H1 (cell line): ENCODE measurements at regions not wholly inside any gene's neighbourhood (a gene's known extent, or its start where the extent isn't known, plus 50 kb on each side); places are given as distances from the start of the nearest gene placed in this dataset.

Source experiments
- ASH2L ChIP-seq: fragments of 200-600, 300-600 bp; sonication (generic); IDR thresholded peaks from one replicate; pipeline ENCODE4 v1.7.1; 2017; ENCODE audit warnings: low read length
- BACH1 ChIP-seq: IDR thresholded peaks from 2 replicates; pipeline ENCODE4 v1.6.1; 2012; ENCODE audit warnings: low read length, improper control_type of control experiment
- CREB1 ChIP-seq: IDR thresholded peaks from 2 replicates; pipeline ENCODE4 v1.6.1; 2012; ENCODE audit warnings: inconsistent platforms
- MAFK ChIP-seq: IDR thresholded peaks from 2 replicates; pipeline ENCODE4 v1.6.1; 2012; ENCODE audit warnings: low read depth, mild to moderate bottlenecking, improper control_type of control experiment, low read length
- POLR2A ChIP-seq, 2 experiments: IDR thresholded peaks; 1 replicate in 1 of 2; 2 replicates in 1 of 2; pipeline ENCODE4 v1.6.1; 2011; ENCODE audit warnings: low read depth in 2 of 2, low read length in 2 of 2, mild to moderate bottlenecking in 2 of 2; ENCODE audit errors: control extremely low read depth in 1 of 2
- POLR2AphosphoS5 ChIP-seq: IDR thresholded peaks from 2 replicates; pipeline ENCODE4 v1.6.1; 2011; ENCODE audit warnings: low read depth, low read length
- RXRA ChIP-seq: IDR thresholded peaks from 2 replicates; pipeline ENCODE4 v1.6.1; 2011; ENCODE audit warnings: low read depth, mild to moderate bottlenecking, low read length, moderate library complexity; ENCODE audit not compliant: insufficient read depth
- TF ChIP-seq, protein P1 (sequence below): fragments of 300-600 bp; sonication (generic); IDR thresholded peaks from 2 replicates; pipeline ENCODE4 v1.7.1; 2012; ENCODE audit warnings: low read length, moderate library complexity, mild to moderate bottlenecking, inconsistent platforms; ENCODE audit not compliant: insufficient replicate concordance

DNA sequence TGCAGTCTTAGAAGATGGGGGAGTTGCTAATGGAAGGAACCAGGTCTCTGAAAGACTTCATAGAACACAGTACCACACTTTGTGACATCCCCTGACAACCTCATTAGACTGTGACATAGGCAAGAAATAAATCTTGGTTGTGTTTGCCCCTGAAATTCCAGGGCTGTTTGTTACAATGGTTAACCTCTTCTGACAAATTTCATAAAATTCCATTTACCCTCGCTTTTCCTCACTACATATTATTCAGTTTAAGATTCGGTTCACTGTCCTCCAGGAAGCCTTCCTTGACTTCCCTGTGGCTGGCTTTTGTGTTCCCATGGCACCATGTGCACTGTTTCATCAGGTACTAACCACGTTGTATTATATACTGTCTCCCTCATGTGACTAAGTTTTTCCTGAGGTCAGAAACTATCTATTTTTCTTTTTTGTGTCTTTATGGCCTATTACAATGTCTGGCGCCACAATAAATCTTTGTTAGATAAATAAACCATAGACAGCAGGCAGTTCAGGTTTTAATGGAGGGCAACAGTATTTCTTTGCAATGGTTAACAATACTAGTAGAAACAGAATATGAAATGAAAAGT, 54.2 kb downstream of the ATXN3L start (continued):
- TF ChIP-seq ASH2L = no peak
- TF ChIP-seq RXRA = no peak
- no peak for TF ChIP-seq POLR2A (IDR thresholded peaks at IDR 0.05; ENCODE audit: control extremely low read depth in 1 of 2, low read depth in 2 of 2, low read length in 2 of 2)
- TF ChIP-seq CREB1 = no peak
- no peak for TF ChIP-seq BACH1
- TF ChIP-seq POLR2AphosphoS5 = no peak
- TF ChIP-seq, protein P1, sequence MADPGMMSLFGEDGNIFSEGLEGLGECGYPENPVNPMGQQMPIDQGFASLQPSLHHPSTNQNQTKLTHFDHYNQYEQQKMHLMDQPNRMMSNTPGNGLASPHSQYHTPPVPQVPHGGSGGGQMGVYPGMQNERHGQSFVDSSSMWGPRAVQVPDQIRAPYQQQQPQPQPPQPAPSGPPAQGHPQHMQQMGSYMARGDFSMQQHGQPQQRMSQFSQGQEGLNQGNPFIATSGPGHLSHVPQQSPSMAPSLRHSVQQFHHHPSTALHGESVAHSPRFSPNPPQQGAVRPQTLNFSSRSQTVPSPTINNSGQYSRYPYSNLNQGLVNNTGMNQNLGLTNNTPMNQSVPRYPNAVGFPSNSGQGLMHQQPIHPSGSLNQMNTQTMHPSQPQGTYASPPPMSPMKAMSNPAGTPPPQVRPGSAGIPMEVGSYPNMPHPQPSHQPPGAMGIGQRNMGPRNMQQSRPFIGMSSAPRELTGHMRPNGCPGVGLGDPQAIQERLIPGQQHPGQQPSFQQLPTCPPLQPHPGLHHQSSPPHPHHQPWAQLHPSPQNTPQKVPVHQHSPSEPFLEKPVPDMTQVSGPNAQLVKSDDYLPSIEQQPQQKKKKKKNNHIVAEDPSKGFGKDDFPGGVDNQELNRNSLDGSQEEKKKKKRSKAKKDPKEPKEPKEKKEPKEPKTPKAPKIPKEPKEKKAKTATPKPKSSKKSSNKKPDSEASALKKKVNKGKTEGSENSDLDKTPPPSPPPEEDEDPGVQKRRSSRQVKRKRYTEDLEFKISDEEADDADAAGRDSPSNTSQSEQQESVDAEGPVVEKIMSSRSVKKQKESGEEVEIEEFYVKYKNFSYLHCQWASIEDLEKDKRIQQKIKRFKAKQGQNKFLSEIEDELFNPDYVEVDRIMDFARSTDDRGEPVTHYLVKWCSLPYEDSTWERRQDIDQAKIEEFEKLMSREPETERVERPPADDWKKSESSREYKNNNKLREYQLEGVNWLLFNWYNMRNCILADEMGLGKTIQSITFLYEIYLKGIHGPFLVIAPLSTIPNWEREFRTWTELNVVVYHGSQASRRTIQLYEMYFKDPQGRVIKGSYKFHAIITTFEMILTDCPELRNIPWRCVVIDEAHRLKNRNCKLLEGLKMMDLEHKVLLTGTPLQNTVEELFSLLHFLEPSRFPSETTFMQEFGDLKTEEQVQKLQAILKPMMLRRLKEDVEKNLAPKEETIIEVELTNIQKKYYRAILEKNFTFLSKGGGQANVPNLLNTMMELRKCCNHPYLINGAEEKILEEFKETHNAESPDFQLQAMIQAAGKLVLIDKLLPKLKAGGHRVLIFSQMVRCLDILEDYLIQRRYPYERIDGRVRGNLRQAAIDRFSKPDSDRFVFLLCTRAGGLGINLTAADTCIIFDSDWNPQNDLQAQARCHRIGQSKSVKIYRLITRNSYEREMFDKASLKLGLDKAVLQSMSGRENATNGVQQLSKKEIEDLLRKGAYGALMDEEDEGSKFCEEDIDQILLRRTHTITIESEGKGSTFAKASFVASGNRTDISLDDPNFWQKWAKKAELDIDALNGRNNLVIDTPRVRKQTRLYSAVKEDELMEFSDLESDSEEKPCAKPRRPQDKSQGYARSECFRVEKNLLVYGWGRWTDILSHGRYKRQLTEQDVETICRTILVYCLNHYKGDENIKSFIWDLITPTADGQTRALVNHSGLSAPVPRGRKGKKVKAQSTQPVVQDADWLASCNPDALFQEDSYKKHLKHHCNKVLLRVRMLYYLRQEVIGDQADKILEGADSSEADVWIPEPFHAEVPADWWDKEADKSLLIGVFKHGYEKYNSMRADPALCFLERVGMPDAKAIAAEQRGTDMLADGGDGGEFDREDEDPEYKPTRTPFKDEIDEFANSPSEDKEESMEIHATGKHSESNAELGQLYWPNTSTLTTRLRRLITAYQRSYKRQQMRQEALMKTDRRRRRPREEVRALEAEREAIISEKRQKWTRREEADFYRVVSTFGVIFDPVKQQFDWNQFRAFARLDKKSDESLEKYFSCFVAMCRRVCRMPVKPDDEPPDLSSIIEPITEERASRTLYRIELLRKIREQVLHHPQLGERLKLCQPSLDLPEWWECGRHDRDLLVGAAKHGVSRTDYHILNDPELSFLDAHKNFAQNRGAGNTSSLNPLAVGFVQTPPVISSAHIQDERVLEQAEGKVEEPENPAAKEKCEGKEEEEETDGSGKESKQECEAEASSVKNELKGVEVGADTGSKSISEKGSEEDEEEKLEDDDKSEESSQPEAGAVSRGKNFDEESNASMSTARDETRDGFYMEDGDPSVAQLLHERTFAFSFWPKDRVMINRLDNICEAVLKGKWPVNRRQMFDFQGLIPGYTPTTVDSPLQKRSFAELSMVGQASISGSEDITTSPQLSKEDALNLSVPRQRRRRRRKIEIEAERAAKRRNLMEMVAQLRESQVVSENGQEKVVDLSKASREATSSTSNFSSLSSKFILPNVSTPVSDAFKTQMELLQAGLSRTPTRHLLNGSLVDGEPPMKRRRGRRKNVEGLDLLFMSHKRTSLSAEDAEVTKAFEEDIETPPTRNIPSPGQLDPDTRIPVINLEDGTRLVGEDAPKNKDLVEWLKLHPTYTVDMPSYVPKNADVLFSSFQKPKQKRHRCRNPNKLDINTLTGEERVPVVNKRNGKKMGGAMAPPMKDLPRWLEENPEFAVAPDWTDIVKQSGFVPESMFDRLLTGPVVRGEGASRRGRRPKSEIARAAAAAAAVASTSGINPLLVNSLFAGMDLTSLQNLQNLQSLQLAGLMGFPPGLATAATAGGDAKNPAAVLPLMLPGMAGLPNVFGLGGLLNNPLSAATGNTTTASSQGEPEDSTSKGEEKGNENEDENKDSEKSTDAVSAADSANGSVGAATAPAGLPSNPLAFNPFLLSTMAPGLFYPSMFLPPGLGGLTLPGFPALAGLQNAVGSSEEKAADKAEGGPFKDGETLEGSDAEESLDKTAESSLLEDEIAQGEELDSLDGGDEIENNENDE = no peak
- TF ChIP-seq MAFK = no peak
- TF ChIP-seq, all 59 proteins: peak for 0
